ENCODE measurements at regions not wholly inside any gene's neighbourhood (a gene's known extent, or its start where the extent isn't known, plus 50 kb on each side); places are given as distances from the start of the nearest gene placed in this dataset.

DNA sequence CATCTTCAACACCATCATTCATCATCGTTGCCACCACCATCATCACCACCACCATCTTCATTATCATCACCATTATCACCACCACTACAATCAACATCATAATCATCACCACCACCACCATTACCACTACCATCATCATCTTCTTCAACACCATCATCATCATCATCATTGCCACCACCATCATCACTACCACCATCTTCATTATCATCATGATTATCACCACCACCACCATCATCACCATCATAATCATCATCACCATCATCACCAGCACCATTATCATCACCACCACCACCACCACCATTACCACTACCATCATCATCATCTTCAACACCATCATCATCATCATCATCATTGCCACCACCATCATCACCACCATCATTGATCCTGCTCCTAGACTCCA, 112.7 kb downstream of the OAT start:
- Mint-ChIP-seq H3K36me3 (ENCODE audit: low read depth) (no peaks in the 10 kb centered on the region), H3K4me1 (no peaks in the 10 kb centered on the region), H3K27ac (no peak overlapping the region), H3K9me3 (peaks cover 11% of the 10 kb centered on the region), H3K27me3 (ENCODE audit: low read depth) (peaks cover 6% of the 10 kb centered on the region), H3K4me3 (no peak overlapping the region)
- TF ChIP-seq, protein P1, sequence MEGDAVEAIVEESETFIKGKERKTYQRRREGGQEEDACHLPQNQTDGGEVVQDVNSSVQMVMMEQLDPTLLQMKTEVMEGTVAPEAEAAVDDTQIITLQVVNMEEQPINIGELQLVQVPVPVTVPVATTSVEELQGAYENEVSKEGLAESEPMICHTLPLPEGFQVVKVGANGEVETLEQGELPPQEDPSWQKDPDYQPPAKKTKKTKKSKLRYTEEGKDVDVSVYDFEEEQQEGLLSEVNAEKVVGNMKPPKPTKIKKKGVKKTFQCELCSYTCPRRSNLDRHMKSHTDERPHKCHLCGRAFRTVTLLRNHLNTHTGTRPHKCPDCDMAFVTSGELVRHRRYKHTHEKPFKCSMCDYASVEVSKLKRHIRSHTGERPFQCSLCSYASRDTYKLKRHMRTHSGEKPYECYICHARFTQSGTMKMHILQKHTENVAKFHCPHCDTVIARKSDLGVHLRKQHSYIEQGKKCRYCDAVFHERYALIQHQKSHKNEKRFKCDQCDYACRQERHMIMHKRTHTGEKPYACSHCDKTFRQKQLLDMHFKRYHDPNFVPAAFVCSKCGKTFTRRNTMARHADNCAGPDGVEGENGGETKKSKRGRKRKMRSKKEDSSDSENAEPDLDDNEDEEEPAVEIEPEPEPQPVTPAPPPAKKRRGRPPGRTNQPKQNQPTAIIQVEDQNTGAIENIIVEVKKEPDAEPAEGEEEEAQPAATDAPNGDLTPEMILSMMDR (IDR thresholded peaks at IDR 0.05; ENCODE audit: unreplicated experiment in 3 of 3): no peak

DNA sequence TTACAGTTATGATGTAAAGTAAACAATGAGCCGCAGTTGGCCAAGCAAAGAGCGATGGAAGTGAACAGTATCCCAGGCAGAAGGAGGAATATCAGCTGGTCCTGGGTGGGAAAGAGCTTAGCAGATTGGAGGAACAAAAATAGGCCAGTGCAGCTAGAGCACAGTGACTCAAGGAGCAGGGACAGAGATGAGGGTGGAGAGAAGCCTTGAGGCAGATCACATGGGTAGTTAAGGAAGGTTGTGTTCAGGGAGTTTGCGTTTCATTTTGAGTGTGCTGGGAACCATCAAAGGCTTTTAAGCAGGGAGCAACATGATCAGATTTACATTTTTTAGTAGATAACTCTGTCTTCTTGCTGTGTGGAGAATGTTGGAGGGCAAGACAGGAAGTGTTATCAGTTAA, 113.6 kb downstream of the OAT start:
- TF ChIP-seq, protein P1 (IDR thresholded peaks at IDR 0.05; ENCODE audit: unreplicated experiment in 3 of 3): no peak
- no peaks in the 10 kb centered on the region for H3K4me1 Mint-ChIP-seq
- H3K27me3 Mint-ChIP-seq (ENCODE audit: low read depth): peaks cover 10% of the 10 kb centered on the region
- H3K27ac Mint-ChIP-seq: no peak overlapping the region
- peaks cover 20% of the 10 kb centered on the region for H3K9me3 Mint-ChIP-seq
- no peak overlapping the region for H3K4me3 Mint-ChIP-seq
- H3K36me3 Mint-ChIP-seq (ENCODE audit: low read depth): peaks cover 3% of the 10 kb centered on the region

DNA sequence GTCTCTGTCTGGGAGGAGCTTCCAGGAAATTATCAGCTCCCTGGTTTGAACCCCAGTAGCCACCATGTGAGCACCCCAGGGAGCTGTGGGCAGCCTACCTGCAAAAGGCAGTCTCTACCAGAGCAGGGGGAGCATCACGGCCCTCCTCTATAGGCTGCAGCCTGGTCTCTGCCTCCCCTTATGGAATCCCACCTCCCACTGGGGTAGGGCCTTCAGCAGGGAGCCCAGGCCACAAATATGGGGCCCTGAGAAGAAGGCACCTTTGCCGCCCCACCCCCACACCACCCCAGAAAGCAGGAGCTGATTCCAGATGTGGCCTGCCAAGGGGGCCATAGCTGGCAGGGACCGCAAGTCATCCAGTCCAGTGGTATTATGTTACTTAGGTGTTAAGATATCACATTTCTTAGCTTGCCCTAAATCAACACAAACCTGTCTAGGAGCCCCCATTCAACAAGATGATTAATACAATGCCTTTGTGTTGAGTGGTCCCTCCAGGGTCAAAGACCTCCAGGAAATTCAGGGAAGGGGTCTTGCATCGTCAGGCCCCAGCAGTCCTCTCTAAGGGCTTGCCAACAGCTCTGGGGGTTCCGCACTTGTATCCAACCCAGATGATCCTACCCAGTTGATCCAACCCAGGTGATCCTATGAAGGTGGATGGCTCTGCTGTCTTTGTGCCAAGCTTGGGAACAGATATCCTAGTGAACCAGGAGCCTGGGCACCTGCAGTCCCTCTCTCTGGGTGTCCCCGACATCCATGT, 114.9 kb downstream of the OAT start:
- TF ChIP-seq, protein P1 (IDR thresholded peaks at IDR 0.05; ENCODE audit: unreplicated experiment in 3 of 3): no peak
- Mint-ChIP-seq H3K36me3 (ENCODE audit: low read depth) (peaks cover 3% of the 10 kb centered on the region), H3K27ac (no peak overlapping the region), H3K9me3 (peaks cover 20% of the 10 kb centered on the region), H3K4me3 (no peak overlapping the region), H3K4me1 (no peaks in the 10 kb centered on the region), H3K27me3 (ENCODE audit: low read depth) (peaks cover 5% of the 10 kb centered on the region)

DNA sequence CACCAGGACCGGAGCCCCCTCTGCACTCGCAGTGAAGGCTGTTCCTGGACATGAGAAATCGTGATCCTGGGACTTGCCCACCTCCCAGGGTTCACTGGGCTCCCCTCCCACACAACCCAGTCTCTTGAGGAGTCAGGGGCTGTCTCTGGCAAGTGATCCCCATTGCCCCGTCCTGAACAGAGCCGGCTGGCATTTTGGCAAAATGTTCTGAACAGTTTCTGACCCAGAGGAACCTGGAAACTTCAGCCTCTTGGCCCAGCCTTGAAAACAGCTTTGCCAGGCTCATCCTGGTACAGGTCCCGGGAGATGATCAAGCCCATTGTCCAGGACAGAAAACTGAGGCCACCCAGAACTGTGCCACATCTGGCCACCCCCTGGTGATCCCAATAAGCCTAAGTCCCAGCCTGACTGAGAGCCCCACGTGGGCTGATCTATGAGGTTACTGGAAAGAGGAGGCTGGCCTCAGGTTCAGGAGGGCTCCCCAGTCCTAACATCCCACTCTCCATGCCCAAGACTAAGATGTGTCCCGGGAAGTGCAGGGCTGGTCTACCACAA, 115.7 kb downstream of the OAT start:
- Mint-ChIP-seq H3K27me3 (ENCODE audit: low read depth) (peaks cover 8% of the 10 kb centered on the region), H3K36me3 (ENCODE audit: low read depth) (peaks cover 3% of the 10 kb centered on the region), H3K4me1 (no peaks in the 10 kb centered on the region), H3K9me3 (peaks cover 20% of the 10 kb centered on the region), H3K27ac (no peak overlapping the region), H3K4me3 (no peak overlapping the region)
- TF ChIP-seq, protein P1 (IDR thresholded peaks at IDR 0.05; ENCODE audit: unreplicated experiment in 3 of 3): no peak

DNA sequence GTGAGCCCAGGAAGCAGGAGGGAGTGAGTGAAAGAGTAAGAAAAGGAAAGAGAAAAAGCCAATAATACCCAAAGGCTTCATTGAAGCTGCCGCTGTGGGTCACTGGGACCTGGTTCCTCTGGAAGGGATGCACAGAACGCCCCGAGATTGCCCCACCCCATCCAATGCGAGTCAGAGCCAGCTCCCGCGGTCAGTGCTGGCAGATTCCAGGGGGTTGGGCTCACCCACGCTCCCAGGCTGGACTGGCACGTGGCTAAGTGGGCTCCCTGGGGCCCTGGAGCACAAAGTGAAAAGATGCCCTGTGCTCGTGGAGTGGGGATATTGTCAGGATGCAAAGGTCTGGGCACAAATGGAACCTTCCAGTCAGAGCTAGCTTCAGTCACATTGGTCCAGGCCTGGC, 117.0 kb downstream of the OAT start:
- Mint-ChIP-seq H3K27me3 (ENCODE audit: low read depth) (peaks cover 9% of the 10 kb centered on the region), H3K4me3 (no peak overlapping the region), H3K9me3 (peaks cover 20% of the 10 kb centered on the region), H3K36me3 (ENCODE audit: low read depth) (peaks cover 3% of the 10 kb centered on the region), H3K27ac (no peak overlapping the region), H3K4me1 (peaks cover 5% of the 10 kb centered on the region)
- TF ChIP-seq, protein P1 (IDR thresholded peaks at IDR 0.05; ENCODE audit: unreplicated experiment in 3 of 3): no peak

DNA sequence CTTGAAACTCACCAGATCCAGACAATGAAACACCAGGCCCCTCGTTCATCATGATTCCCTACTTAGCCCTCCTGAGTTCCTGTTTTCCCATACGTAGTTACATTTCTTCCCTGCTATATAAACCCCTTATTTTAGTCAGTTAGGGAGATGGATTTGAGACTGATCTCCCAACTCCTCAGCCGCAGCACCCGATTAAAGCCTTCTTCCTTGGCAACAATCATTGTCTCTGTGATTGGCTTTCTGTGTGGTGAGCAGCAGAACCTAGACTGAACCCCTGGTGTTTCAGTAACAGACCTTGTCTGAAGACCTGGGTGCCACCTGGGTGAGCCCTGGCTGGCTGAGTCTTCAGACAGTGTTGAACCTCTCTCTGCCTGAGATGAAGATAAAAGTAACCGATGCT, 118.0 kb downstream of the OAT start:
- Mint-ChIP-seq H3K4me3 (no peak overlapping the region), H3K27me3 (ENCODE audit: low read depth) (peaks cover 9% of the 10 kb centered on the region), H3K36me3 (ENCODE audit: low read depth) (peaks cover 3% of the 10 kb centered on the region), H3K4me1 (peaks cover 5% of the 10 kb centered on the region), H3K27ac (no peak overlapping the region), H3K9me3 (peaks cover 20% of the 10 kb centered on the region)
- TF ChIP-seq, protein P1 (IDR thresholded peaks at IDR 0.05; ENCODE audit: unreplicated experiment in 3 of 3): no peak

Measured in nephron (organoid).